Prostate gland (tissue), 2 donors: ENCODE measurements at regions not wholly inside any gene's neighbourhood (a gene's known extent, or its start where the extent isn't known, plus 50 kb on each side); places are given as distances from the start of the nearest gene placed in this dataset.

ENCODE experiments used
- DNase-seq: peaks from one replicate; pipeline ENCODE4 v3.0.0-alpha.2; 2019; ENCODE audit warnings: low spot score
- H3K27ac ChIP-seq, 2 donors: fragments of 200-600 bp; sonication (generic); 2 replicates each; pipeline ENCODE4 v1.5.1; 2017 to 2019
- H3K27me3 ChIP-seq: fragments of 200-600 bp; sonication (generic); replicated peaks from 2 replicates; pipeline ENCODE4 v1.5.1; 2019; ENCODE audit not compliant: insufficient read depth
- H3K36me3 ChIP-seq, 2 donors: fragments of 200-600 bp; sonication (generic); 1 replicate in 1 of 2; 2 replicates in 1 of 2; pipeline versions ENCODE4 v1.5.1 to v1.8.1; 2017 to 2019
- H3K4me1 ChIP-seq: fragments of 200-600 bp; sonication (generic); replicated peaks from 2 replicates; pipeline ENCODE4 v1.5.1; 2019
- H3K4me3 ChIP-seq, 2 donors: fragments of 200-600 bp; sonication (generic); 2 replicates each; pipeline ENCODE4 v1.5.1; 2017 to 2019
- H3K9me3 ChIP-seq: fragments of 200-600 bp; sonication (generic); 2 replicates; pipeline ENCODE4 v1.5.1; 2017
- POLR2A ChIP-seq: fragments of 450-650 bp; IDR thresholded peaks from one replicate; pipeline ENCODE4 v1.6.1; 2016; ENCODE audit warnings: antibody characterized with exemption, mild to moderate bottlenecking
- POLR2AphosphoS5 ChIP-seq: sonication (generic); formaldehyde crosslinking; IDR thresholded peaks from one replicate; pipeline ENCODE4 v1.6.1; 2017; ENCODE audit warnings: antibody characterized with exemption
- WGBS: methylation state at CpG from one replicate; pipeline ENCODE4 v1.1.5; 2018; 5-methylcytosine and 5-hydroxymethylcytosine counted together
- intact Hi-C: fragments of 100-400 bp; cut with DNase I; formaldehyde crosslinking; loops from one replicate; pipeline ENCODE4 v1.14.2; 2022
- TF ChIP-seq, protein P1 (sequence below), 4 experiments: fragments of 200-600 bp in 2 of 4; fragments of 450-650 bp in 2 of 4; sonication (generic) in 2 of 4; IDR thresholded peaks; 1 replicate in 3 of 4; 2 replicates in 1 of 4; pipeline ENCODE4 v1.5.1; 2016 to 2019; ENCODE audit warnings: antibody characterized with exemption in 4 of 4, mild to moderate bottlenecking in 2 of 4, moderate library complexity in 2 of 4

DNA sequence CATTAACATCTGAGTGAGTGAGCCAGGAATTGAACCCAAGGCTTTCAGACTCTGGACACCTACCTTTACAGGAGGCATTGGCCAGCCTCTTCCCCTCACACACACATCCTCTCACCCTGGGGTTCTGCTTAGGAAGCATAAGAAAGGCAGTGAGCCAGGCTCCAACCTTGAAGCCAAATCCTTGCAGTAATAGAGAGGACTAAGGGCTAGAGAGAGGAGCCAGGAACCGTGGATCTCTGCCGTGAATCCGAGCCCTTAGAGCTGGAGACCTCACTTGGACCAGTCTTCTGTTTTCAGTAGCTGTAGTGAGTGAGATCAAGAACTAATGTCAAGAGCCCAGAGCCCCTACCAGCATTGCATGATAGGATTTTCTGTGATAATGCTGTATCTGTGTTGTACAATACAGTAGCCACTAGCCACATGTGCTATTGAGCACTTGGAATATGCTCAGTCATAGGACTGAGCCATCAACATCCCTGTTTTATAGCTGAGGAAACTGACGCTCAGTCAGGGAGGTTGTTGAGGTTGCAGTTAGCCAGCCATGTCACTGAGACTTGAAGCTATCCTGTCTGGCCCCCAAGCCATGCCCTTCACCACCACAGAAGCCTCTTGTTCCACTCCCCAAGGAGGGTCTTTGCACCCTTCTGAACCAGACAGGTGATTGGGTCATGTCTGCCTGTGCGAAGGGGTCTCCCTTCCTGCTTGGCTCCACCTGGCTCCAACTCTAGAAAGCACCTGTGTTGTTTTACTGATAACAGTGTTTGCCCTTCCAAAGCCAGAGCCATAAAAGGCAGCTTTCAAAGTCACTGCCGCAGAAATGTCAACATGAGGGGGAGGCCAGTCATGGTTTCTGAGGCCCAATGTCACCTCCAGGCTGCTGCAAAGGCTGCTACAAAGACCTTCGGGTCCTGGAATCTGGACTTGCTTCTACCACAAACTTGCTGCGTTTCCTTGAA, 101.1 kb upstream of the JUN start:
- no peak overlapping the region for H3K4me3 ChIP-seq
- H3K4me1 ChIP-seq: peaks cover 13% of the 10 kb centered on the region
- H3K36me3 ChIP-seq: no peaks in the 10 kb centered on the region
- H3K27ac ChIP-seq: peak overlapping the region; percentile 61 to 73
- peak; percentile 76 for DNase-seq
- intact Hi-C loops: no loop called here
- H3K9me3 ChIP-seq: no peaks in the 10 kb centered on the region
- TF ChIP-seq POLR2AphosphoS5 (peak; percentile 71), POLR2A (no peak)
- WGBS: 25% methylated on average over 8 of the region's 8 CpGs
- H3K27me3 ChIP-seq: no peaks in the 10 kb centered on the region

DNA sequence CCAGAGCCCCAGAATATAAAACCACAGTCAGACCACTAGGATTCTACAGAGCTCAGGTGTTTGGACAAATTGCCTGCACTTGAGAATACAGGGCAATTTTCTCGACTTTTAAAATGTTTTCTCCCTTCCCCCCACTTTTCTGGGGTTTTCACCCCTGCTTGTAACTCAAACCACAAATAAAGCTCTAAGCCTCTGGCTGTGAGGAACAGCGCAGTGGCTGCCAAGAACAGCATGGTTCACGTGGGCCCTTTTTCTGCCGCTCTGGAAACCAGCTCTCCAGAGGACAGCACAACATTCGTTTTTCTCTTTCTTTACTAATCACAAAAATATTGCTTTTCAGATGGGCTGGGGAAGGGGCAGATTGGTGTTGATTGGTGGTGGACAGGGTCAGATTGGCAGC, 102.2 kb upstream of the JUN start:
- H3K4me3 ChIP-seq: no peak overlapping the region
- peak overlapping the region; percentile 61 to 73 for H3K27ac ChIP-seq
- WGBS: 23% methylated on average over 5 of the region's 5 CpGs
- DNase-seq: peak; percentile 74
- TF ChIP-seq, protein P1, sequence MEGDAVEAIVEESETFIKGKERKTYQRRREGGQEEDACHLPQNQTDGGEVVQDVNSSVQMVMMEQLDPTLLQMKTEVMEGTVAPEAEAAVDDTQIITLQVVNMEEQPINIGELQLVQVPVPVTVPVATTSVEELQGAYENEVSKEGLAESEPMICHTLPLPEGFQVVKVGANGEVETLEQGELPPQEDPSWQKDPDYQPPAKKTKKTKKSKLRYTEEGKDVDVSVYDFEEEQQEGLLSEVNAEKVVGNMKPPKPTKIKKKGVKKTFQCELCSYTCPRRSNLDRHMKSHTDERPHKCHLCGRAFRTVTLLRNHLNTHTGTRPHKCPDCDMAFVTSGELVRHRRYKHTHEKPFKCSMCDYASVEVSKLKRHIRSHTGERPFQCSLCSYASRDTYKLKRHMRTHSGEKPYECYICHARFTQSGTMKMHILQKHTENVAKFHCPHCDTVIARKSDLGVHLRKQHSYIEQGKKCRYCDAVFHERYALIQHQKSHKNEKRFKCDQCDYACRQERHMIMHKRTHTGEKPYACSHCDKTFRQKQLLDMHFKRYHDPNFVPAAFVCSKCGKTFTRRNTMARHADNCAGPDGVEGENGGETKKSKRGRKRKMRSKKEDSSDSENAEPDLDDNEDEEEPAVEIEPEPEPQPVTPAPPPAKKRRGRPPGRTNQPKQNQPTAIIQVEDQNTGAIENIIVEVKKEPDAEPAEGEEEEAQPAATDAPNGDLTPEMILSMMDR (IDR thresholded peaks at IDR 0.05): no peak
- peak; percentile 80 for TF ChIP-seq POLR2AphosphoS5
- peaks cover 13% of the 10 kb centered on the region for H3K4me1 ChIP-seq
- no peaks in the 10 kb centered on the region for H3K9me3 ChIP-seq
- no peaks in the 10 kb centered on the region for H3K36me3 ChIP-seq
- no peaks in the 10 kb centered on the region for H3K27me3 ChIP-seq
- intact Hi-C loops: no loop called here

DNA sequence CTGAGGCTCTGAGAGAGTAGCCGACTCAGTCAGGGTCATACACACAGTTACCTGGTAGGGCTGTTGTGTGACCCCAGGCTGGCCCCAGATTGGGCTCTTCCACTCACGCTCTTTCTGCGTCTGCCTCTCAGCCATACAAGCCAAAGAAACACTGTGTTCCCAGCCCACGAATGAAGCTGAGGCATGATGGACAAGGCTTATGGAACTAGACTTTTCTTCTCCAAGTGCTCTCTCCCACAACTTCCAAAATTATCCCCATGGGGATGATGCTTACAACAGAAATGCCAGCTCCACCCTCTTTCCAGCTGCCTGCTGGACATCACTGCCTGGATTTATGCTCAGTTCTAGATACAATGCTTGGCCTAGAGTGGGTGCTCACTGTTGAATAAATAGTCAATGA, 102.8 kb upstream of the JUN start:
- Histone ChIP-seq H3K4me3 (no peak overlapping the region), H3K27me3 (no peaks in the 10 kb centered on the region), H3K9me3 (no peaks in the 10 kb centered on the region), H3K27ac (peak overlapping the region; percentile 61 to 73), H3K4me1 (peaks cover 13% of the 10 kb centered on the region), H3K36me3 (no peaks in the 10 kb centered on the region)
- no peak for TF ChIP-seq POLR2A
- TF ChIP-seq POLR2AphosphoS5: no peak
- TF ChIP-seq, protein P1 (IDR thresholded peaks at IDR 0.05): no peak
- WGBS: 69% methylated on average over 4 of the region's 4 CpGs
- no peak for DNase-seq
- intact Hi-C loops: no loop called here

DNA sequence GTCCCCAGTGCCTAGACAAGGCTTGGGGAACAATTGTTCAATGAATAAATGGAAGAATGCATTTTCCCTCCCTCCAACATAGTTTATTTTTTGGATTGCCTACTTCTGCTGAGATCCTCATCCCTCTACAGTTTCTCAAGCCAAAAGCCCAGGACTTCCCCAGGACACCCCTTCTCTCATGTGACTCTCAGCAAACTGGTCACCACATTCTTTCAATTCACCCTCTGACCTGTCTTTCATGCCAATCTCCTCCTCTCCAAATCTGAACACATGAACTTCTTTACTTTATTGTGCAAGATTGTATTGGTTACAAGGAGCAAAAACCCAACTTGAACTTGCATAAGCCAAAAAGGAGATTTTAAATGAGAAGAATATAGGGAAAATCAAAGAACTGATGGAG, 103.2 kb upstream of the JUN start:
- no peak for DNase-seq
- H3K36me3 ChIP-seq: no peaks in the 10 kb centered on the region
- H3K27me3 ChIP-seq: no peaks in the 10 kb centered on the region
- no peak for TF ChIP-seq POLR2A
- TF ChIP-seq, protein P1 (IDR thresholded peaks at IDR 0.05): no peak
- TF ChIP-seq POLR2AphosphoS5: no peak
- no peak overlapping the region for H3K27ac ChIP-seq
- H3K4me3 ChIP-seq: no peak overlapping the region
- no peaks in the 10 kb centered on the region for H3K9me3 ChIP-seq
- intact Hi-C loops: no loop called here
- peaks cover 13% of the 10 kb centered on the region for H3K4me1 ChIP-seq

DNA sequence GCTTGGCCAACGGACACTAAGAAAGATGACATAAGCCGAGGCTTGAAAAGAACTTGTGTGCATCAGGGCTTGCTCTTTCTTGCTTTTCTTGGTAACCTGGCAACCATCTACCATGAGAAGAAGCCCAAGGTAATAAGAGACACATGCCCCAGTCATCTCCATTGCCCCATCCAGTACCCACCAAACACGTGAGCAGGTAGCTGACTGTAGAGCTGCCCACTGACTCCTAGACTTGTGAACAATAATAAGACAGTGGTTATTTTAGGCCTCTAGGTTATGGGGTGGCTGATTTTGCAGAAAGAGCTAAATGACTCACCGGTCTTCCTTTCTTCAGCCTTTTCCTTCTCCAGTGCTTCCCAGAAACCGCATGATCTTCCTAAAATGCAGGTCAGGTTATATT, 105.0 kb upstream of the JUN start:
- TF ChIP-seq POLR2A (no peak), POLR2AphosphoS5 (no peak)
- TF ChIP-seq, protein P1 (IDR thresholded peaks at IDR 0.05): no peak
- Histone ChIP-seq H3K27ac (no peak overlapping the region), H3K36me3 (no peaks in the 10 kb centered on the region), H3K9me3 (no peaks in the 10 kb centered on the region), H3K4me3 (no peak overlapping the region), H3K27me3 (no peaks in the 10 kb centered on the region), H3K4me1 (peaks cover 13% of the 10 kb centered on the region)
- no peak for DNase-seq
- WGBS: 90% methylated on average over 5 of the region's 5 CpGs
- intact Hi-C loops: no loop called here
